ENCODE measurements at regions not wholly inside any gene's neighbourhood (a gene's known extent, or its start where the extent isn't known, plus 50 kb on each side); places are given as distances from the start of the nearest gene placed in this dataset.
"Not testable (repeated sequence)": the region's sequence is repeated elsewhere in the genome, so short reads cannot be mapped to it uniquely, and the experiment has no call there.

DNA sequence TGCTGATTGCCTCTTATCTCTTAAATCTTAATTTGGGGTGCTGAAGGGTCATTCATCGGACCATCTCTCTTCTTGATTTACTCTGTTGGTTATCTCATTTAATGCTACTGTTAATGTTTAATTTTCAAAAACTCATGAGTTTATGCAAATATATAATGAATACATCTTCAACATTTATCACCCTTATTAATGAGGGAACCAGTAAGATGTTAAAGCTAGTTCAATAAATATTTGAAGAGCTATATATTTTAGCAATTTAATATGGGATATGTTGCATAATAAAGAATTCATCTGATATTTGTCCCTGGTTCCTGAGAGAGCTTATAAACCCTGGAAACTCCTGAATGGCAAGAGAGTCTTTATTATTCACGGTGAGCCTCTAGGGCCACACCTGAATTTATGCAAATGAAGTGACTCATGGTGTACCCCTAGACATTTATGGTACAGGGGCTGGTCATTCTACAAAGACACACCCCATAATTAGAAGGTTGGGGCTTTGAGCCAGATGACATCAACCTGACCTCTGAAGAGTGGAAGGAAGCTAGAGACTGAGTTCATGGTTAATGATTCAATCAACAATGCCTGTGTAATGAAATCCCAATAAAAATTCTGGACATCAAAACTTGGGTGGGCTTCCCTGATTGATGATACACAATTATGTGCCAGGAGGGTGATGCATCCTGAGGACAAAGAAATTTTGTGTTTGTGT is 339.5 kb upstream of the ZNF608 start:
- DNase-seq (ENCODE audit: low read depth in 2 of 2), result no peak

GRCh38 chr5:125088522-125089105 is 342.2 kb upstream of the ZNF608 start:
- no peak for DNase-seq (ENCODE audit: low read depth in 2 of 2)

- not testable (repeated sequence) for DNase-seq (ENCODE audit: low read depth in 2 of 2)
Measured at GRCh38 chr5:125092138-125092537, 345.7 kb upstream of the ZNF608 start.

- no peak for DNase-seq (ENCODE audit: low read depth in 2 of 2)
Measured at GRCh38 chr5:125093776-125094175, 347.3 kb upstream of the ZNF608 start.

DNA sequence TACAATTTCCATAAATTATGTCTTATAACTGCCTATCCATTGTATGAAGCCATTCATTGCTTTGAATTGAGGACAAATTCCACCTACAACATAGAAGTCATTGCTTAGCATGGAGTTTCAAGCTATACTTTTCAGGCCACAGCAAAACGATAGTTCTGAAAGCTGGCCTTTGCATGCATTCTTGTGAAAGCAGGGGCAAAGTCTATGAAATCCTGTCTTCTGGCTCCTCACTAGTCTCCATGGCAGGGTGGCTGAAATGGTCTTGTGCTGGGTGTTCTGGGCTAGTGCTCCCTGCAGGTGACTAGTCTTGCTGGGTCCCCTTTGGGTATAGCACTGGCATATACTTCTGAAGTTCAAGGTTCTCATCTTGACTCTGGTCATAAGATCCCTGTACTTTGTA is 353.9 kb upstream of the ZNF608 start:
- DNase-seq (ENCODE audit: low read depth in 2 of 2), result no peak

DNA sequence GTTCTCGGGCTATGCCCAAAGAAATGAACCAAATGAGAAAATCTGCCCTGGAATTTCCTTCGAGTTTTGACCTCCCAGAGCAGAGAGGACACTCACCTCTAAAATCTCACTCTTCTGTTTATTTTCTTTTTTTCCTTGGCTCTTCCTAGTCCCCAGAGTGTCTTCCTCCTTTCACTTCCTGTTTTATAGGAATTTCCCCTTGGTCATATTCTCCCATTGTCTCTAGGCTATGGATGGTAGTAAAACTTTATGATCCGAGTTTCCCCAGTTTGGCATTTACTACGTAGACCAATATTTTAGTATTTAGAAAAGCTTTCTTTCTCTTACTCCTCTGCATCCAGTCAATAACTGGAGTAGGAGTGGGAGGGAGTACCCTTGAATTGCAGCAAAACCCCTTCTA is 354.5 kb upstream of the ZNF608 start:
- DNase-seq (ENCODE audit: low read depth in 2 of 2), result no peak

- DNase-seq (ENCODE audit: low read depth in 2 of 2), result no peak
Measured at GRCh38 chr5:125103459-125103858, 357.0 kb upstream of the ZNF608 start.

- no peak for DNase-seq (ENCODE audit: low read depth in 2 of 2)
Measured at GRCh38 chr5:125106271-125106670, 359.8 kb upstream of the ZNF608 start.

GRCh38 chr5:125106881-125107280 is 360.4 kb upstream of the ZNF608 start:
- no peak for DNase-seq (ENCODE audit: low read depth in 2 of 2)

DNA sequence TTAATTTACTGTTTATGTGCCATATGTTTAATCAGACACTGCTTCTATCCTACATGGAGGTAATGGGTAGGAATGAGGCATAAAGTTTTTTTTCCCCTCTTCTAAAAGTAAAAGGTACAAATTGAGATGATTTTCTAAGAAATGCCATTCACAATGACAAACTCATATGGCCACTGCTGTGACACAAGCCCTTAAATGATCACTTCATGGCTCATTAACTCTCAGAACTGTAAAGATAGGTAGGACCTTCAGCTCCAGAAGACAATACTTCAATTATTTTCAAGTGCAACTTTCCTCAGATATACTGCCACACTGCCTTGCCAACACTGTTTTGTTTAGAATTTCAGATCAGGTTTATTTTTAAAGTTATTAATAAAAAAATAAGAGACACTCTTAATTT is 362.9 kb upstream of the ZNF608 start:
- DNase-seq (ENCODE audit: low read depth in 2 of 2), result no peak

- DNase-seq (ENCODE audit: low read depth in 2 of 2), result no peak
Measured at GRCh38 chr5:125109816-125110215, 363.4 kb upstream of the ZNF608 start.

GRCh38 chr5:125112196-125112595 is 365.8 kb upstream of the ZNF608 start:
- no peak for DNase-seq (ENCODE audit: low read depth in 2 of 2)

- no peak for DNase-seq (ENCODE audit: low read depth in 2 of 2)
Measured at GRCh38 chr5:125113328-125113727, 366.9 kb upstream of the ZNF608 start.

- no peak for DNase-seq (ENCODE audit: low read depth in 2 of 2)
Measured at GRCh38 chr5:125115195-125115525, 368.7 kb upstream of the ZNF608 start.

GRCh38 chr5:125117566-125117965 is 371.1 kb upstream of the ZNF608 start:
- DNase-seq (ENCODE audit: low read depth in 2 of 2), result no peak

- DNase-seq (ENCODE audit: low read depth in 2 of 2), result no peak
Measured at GRCh38 chr5:125120012-125120411, 373.6 kb upstream of the ZNF608 start.

- DNase-seq (ENCODE audit: low read depth in 2 of 2), result no peak
Measured at GRCh38 chr5:125125031-125125823, 378.8 kb upstream of the ZNF608 start.

- no peak for DNase-seq (ENCODE audit: low read depth in 2 of 2)
Measured at GRCh38 chr5:125126050-125126449, 379.6 kb upstream of the ZNF608 start.

- DNase-seq (ENCODE audit: low read depth in 2 of 2), result no peak
Measured at GRCh38 chr5:125129151-125129806, 382.8 kb upstream of the ZNF608 start.

DNA sequence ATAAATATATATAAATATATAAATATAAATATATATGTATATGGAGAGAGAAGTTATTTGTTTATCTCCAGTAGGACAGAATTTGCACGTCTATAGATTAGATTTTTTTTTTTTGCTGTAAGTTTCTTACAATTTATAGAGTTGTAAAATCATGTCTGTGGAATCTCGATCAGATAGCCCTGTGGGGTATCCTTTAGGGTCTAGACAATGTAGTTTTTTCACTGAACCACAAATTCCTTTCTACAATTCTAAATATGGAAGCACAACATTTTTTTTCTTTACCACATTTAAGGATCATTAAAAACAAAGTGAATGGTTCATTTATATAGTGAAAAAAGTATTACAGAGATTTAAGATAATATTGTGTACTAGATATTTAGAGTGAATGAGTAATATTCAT is 384.2 kb upstream of the ZNF608 start:
- DNase-seq (ENCODE audit: low read depth in 2 of 2), result no peak

DNA sequence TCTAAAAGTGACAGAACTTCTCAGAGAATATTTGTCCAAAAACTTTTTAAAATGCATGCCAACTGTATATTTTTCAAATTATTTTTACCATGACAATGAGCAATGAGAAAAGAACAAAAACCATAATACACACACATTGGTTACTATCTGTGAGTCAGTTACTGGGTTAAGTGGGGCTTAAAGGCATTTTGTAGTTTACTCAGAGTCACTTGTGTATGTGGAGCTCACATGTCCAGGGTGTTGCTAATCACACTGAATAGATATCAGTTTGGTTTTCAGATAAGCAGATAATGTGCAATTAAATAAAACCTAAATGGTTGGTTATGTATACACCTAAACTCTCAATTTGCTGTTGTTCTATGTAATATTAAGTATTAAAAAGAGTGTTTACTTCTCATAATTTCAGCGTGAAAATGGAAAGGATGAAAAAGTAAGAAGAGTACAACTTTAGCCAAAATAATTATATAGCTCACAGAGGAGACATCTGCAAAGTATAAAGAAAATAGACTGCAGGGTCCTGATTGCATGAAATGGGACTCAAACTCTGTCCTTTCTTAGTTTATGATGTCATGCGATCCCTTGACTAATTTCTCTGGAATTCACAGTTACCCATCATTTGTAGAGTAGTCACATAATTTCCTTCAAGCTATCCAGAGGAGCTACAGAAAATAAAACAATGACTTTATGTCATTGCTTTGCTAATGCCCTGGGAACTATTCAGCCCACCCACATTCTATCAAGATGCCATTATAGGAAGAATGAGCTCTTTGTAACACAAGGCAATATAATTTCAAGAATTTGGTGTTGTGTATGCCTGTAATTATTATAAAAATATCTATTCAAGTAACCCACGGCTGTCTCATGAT is 388.0 kb upstream of the ZNF608 start:
- DNase-seq (ENCODE audit: low read depth in 2 of 2), result no peak

DNA sequence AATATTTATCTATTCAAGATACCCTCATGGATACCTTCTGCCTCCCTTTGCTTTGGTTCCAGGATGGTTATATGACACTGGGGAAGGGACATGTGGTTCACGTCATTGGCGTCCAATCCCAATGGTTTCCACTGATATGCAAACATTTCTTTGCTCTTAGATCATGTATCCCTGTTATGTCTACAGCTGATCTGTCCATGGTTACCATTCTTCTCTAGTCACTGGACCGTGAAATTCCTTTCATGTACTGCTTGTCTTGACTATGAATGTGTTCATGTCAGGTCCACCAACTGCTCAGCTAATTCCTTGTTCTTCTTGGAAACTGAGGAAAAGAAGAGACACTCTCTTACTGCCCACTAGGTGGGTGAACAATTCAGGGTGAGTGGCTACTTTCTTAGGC is 391.1 kb upstream of the ZNF608 start:
- DNase-seq (ENCODE audit: low read depth in 2 of 2), result no peak
